Suprapubic skin (tissue), 4 donors: ENCODE measurements at regions not wholly inside any gene's neighbourhood (a gene's known extent, or its start where the extent isn't known, plus 50 kb on each side); places are given as distances from the start of the nearest gene placed in this dataset.

Experiments used
- CTCF ChIP-seq, 2 donors: fragments of 200-600 bp in 1 of 2; fragments of 450-650 bp in 1 of 2; sonication (generic) in 1 of 2; IDR thresholded peaks; one replicate each; pipeline ENCODE4 v1.5.1; 2016 to 2019; ENCODE audit warnings: antibody characterized with exemption in 2 of 2, mild to moderate bottlenecking in 1 of 2, moderate library complexity in 1 of 2
- EP300 ChIP-seq: sonication (generic); formaldehyde crosslinking; IDR thresholded peaks from one replicate; pipeline ENCODE4 v1.6.1; 2017; ENCODE audit warnings: antibody characterized with exemption
- POLR2A ChIP-seq, 2 donors: fragments of 450-650 bp; IDR thresholded peaks; one replicate each; pipeline ENCODE4 v1.6.1; 2017; ENCODE audit warnings: antibody characterized with exemption in 2 of 2, mild to moderate bottlenecking in 2 of 2, moderate library complexity in 2 of 2
- POLR2AphosphoS5 ChIP-seq, 3 donors: sonication (generic); formaldehyde crosslinking; IDR thresholded peaks; one replicate each; pipeline ENCODE4 v1.6.1; 2017; ENCODE audit warnings: antibody characterized with exemption in 3 of 3

- TF ChIP-seq CTCF (IDR thresholded peaks at IDR 0.05): no peak
- TF ChIP-seq POLR2A (IDR thresholded peaks at IDR 0.05): no peak
- no peak for TF ChIP-seq EP300
- no peak for TF ChIP-seq POLR2AphosphoS5 (IDR thresholded peaks at IDR 0.05)
Measured at GRCh38 chr14:42510071-42510470, 903.4 kb downstream of the LRFN5 start.
